ENCODE measurements at regions not wholly inside any gene's neighbourhood (a gene's known extent, or its start where the extent isn't known, plus 50 kb on each side); places are given as distances from the start of the nearest gene placed in this dataset.

GRCh38 chr1:76782809-76783208, 84.5 kb upstream of the ST6GALNAC5 start:
- H3K27ac Mint-ChIP-seq, result no peak overlapping the region
- H3K4me1 Mint-ChIP-seq (ENCODE audit: low read depth in 2 of 2), result no peaks in the 10 kb centered on the region
- no peak overlapping the region for H3K4me3 Mint-ChIP-seq

GRCh38 chr1:76784502-76784901, 82.8 kb upstream of the ST6GALNAC5 start:
- peaks cover 3% of the 10 kb centered on the region for H3K9me3 Mint-ChIP-seq
- no peak overlapping the region for H3K27ac Mint-ChIP-seq
- no peaks in the 10 kb centered on the region for H3K36me3 Mint-ChIP-seq
- H3K27me3 Mint-ChIP-seq, result no peaks in the 10 kb centered on the region
- ATAC-seq, result no peak
- H3K4me3 Mint-ChIP-seq, result no peak overlapping the region
- no peaks in the 10 kb centered on the region for H3K4me1 Mint-ChIP-seq (ENCODE audit: low read depth in 2 of 2)
- DNase-seq (ENCODE audit: low spot score), result no peak

More at GRCh38 chr1:76782809-76783208, 84.5 kb upstream of the ST6GALNAC5 start:
- DNase-seq (ENCODE audit: low spot score) (no peak), ATAC-seq (no peak)
- no peaks in the 10 kb centered on the region for H3K36me3 Mint-ChIP-seq
- H3K9me3 Mint-ChIP-seq, result peaks cover 3% of the 10 kb centered on the region
- H3K27me3 Mint-ChIP-seq, result no peaks in the 10 kb centered on the region

- Mint-ChIP-seq H3K36me3 (no peaks in the 10 kb centered on the region), H3K27ac (no peak overlapping the region), H3K4me1 (ENCODE audit: low read depth in 2 of 2) (no peaks in the 10 kb centered on the region), H3K27me3 (no peaks in the 10 kb centered on the region), H3K4me3 (no peak overlapping the region), H3K9me3 (peaks cover 3% of the 10 kb centered on the region)
- DNase-seq (ENCODE audit: low spot score), result no peak
- ATAC-seq, result no peak
Observed at GRCh38 chr1:76786222-76786621, 81.1 kb upstream of the ST6GALNAC5 start.

GRCh38 chr1:76793594-76793993, 73.7 kb upstream of the ST6GALNAC5 start:
- H3K27ac Mint-ChIP-seq, result no peak overlapping the region

GRCh38 chr1:76799700-76800099, 67.6 kb upstream of the ST6GALNAC5 start:
- Mint-ChIP-seq H3K4me1 (ENCODE audit: low read depth in 2 of 2) (no peaks in the 10 kb centered on the region), H3K9me3 (peaks cover 2% of the 10 kb centered on the region), H3K27ac (no peak overlapping the region), H3K27me3 (no peaks in the 10 kb centered on the region), H3K36me3 (no peaks in the 10 kb centered on the region), H3K4me3 (no peak overlapping the region)
- DNase-seq (ENCODE audit: low spot score) (no peak), ATAC-seq (no peak)

More at GRCh38 chr1:76793594-76793993, 73.7 kb upstream of the ST6GALNAC5 start:
- H3K4me3 Mint-ChIP-seq, result no peak overlapping the region
- H3K4me1 Mint-ChIP-seq (ENCODE audit: low read depth in 2 of 2), result no peaks in the 10 kb centered on the region
- DNase-seq (ENCODE audit: low spot score) (no peak), ATAC-seq (no peak)
- H3K27me3 Mint-ChIP-seq, result peaks cover 0 to 5% of the 10 kb centered on the region in 2 donors
- no peaks in the 10 kb centered on the region for H3K36me3 Mint-ChIP-seq
- H3K9me3 Mint-ChIP-seq, result peaks cover 5% of the 10 kb centered on the region

- H3K4me1 Mint-ChIP-seq (ENCODE audit: low read depth in 2 of 2), result no peaks in the 10 kb centered on the region
- H3K9me3 Mint-ChIP-seq, result peaks cover 2% of the 10 kb centered on the region
- H3K27ac Mint-ChIP-seq, result no peak overlapping the region
- H3K4me3 Mint-ChIP-seq, result no peak overlapping the region
- DNase-seq (ENCODE audit: low spot score), result no peak
- ATAC-seq, result no peak
- H3K27me3 Mint-ChIP-seq, result no peaks in the 10 kb centered on the region
- no peaks in the 10 kb centered on the region for H3K36me3 Mint-ChIP-seq
Observed at GRCh38 chr1:76802094-76802493, 65.2 kb upstream of the ST6GALNAC5 start.

- H3K27me3 Mint-ChIP-seq, result peaks cover 7 to 10% of the 10 kb centered on the region in 2 donors
- H3K9me3 Mint-ChIP-seq, result no peaks in the 10 kb centered on the region
- H3K27ac Mint-ChIP-seq, result no peak overlapping the region
- no peak for ATAC-seq
- no peaks in the 10 kb centered on the region for H3K36me3 Mint-ChIP-seq
- DNase-seq (ENCODE audit: low spot score), result no peak
- no peaks in the 10 kb centered on the region for H3K4me1 Mint-ChIP-seq (ENCODE audit: low read depth in 2 of 2)
- H3K4me3 Mint-ChIP-seq, result no peak overlapping the region
Observed at GRCh38 chr1:76807543-76808260, 59.6 kb upstream of the ST6GALNAC5 start.
